Subcutaneous abdominal adipose tissue (tissue), 5 donors: ENCODE measurements at regions not wholly inside any gene's neighbourhood (a gene's known extent, or its start where the extent isn't known, plus 50 kb on each side); places are given as distances from the start of the nearest gene placed in this dataset.
A peak's percentile ranks its signal among the peaks of the same experiment; 100 is the strongest.

Experiments
- H3K27ac ChIP-seq: one replicate; pipeline ENCODE4 v1.7.0; 2013; ENCODE audit warnings: low read depth, mild to moderate bottlenecking, inconsistent platforms, low read length, moderate library complexity
- H3K27me3 ChIP-seq, 5 donors: one replicate each; pipeline ENCODE4 v1.7.0; 2013; ENCODE audit warnings: low read length in 5 of 5, inconsistent platforms in 1 of 5; ENCODE audit not compliant: control insufficient read depth in 5 of 5, insufficient read depth in 4 of 5
- H3K36me3 ChIP-seq, 5 donors: one replicate each; pipeline ENCODE4 v1.7.0; 2013; ENCODE audit warnings: low read length in 5 of 5; ENCODE audit not compliant: control insufficient read depth in 5 of 5, insufficient read depth in 5 of 5
- H3K4me1 ChIP-seq, 5 donors: one replicate each; pipeline ENCODE4 v1.7.0; 2013; ENCODE audit warnings: low read length in 5 of 5, mild to moderate bottlenecking in 3 of 5, moderate library complexity in 1 of 5; ENCODE audit not compliant: control insufficient read depth in 5 of 5, insufficient read depth in 5 of 5
- H3K4me3 ChIP-seq, 5 donors: one replicate each; pipeline ENCODE4 v1.7.0; 2013; ENCODE audit warnings: low read length in 5 of 5, low read depth in 1 of 5
- H3K9ac ChIP-seq, 5 donors: one replicate each; pipeline ENCODE4 v1.7.0; 2013; ENCODE audit warnings: low read length in 5 of 5, mild to moderate bottlenecking in 4 of 5, moderate library complexity in 3 of 5
- H3K9me3 ChIP-seq, 5 donors: one replicate each; pipeline ENCODE4 v1.7.0; 2013; ENCODE audit warnings: low read length in 5 of 5; ENCODE audit not compliant: control insufficient read depth in 5 of 5
- donor health status: healthy.
- donor health status: healthy.
- donor health status: healthy.
- donor health status: healthy.
- donor health status: healthy.

DNA sequence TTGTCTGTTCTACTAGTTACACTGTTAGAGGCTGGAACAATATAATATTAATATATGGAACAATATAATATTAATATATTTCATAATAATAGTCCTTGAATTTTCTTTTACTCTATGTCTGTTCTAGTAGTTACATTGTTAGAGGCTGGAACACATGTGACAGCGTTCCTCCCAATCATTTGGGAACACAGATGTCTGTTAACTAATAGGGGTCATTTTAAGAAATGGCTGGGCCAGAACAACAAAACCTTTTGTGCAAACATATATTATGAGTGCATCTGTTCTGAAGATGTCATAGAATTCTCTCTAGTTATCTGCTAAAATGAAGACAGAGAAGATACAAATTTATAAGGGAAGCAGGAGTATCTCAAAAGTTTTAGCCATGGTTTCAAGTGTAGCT is 114.0 kb upstream of the PDZRN3 start:
- no peaks in the 10 kb centered on the region for H3K27me3 ChIP-seq
- H3K4me3 ChIP-seq: no peak overlapping the region
- no peak overlapping the region for H3K9ac ChIP-seq
- no peaks in the 10 kb centered on the region for H3K9me3 ChIP-seq
- peaks cover 0 to 5% (median 0%) of the 10 kb centered on the region in 5 donors for H3K4me1 ChIP-seq
- no peak overlapping the region for H3K27ac ChIP-seq
- no peaks in the 10 kb centered on the region for H3K36me3 ChIP-seq

DNA sequence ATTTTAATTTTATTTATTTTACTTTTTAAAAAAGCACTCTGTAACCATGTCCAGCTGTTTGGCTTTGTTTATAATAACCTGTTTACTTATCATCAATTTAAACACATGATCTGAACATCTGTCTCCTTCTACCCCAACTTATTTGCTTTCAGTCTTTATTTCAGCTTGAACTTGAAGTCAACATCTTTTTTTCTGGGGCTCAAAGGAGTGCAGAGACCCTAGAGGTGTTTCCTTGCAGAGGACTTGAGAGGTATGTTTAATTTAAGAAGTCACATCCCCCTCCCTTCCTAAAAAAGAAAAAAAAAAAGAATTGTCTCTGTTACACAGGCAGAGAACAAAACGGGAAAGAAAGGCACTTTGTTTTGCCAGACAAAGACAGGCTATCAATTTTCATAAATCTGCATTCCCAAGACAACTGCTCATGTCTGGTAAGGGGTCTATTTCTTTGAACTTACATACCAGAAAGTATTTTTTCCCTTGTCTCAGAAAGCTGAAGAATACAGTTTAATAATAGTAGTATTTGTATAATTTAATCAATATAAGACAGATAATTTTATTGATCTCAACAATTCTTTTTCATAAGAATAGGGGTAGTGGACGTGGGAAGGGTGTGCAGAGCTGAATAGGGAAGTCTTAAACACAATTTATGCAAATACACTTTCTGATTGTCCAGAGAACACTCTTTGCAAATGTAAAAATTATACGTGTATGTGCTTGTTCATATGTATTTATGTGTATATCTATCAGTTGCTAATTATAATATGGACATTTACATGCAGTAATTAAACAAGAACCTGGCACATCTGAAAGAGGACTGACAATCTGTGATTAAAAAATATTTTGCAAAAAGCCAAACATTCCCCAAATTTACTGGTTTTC is 109.7 kb upstream of the PDZRN3 start:
- Histone ChIP-seq H3K27me3 (no peaks in the 10 kb centered on the region), H3K36me3 (no peaks in the 10 kb centered on the region), H3K9me3 (no peaks in the 10 kb centered on the region), H3K9ac (no peak overlapping the region), H3K4me1 (no peaks in the 10 kb centered on the region), H3K4me3 (no peak overlapping the region), H3K27ac (no peak overlapping the region)

DNA sequence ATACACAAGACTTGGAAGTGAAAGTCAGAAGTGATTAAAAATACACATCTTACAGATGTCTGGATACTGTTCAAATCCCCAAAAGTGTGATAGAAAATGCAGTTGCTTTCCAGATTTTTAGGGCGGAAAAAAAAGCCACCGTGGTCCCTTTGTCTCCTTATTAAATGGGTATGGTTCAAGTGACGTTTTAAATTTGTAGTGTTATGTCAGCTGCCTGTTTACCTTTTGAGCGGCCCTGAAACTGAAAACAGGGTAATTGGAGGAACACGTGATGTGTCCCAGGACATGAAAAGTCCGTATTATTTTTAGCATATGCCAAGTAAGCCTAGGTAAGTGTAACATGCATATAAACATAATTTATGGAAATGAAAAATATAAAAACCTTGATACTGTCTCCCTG is 109.0 kb upstream of the PDZRN3 start:
- H3K4me1 ChIP-seq: no peaks in the 10 kb centered on the region
- no peaks in the 10 kb centered on the region for H3K27me3 ChIP-seq
- no peaks in the 10 kb centered on the region for H3K36me3 ChIP-seq
- no peak overlapping the region for H3K27ac ChIP-seq
- no peaks in the 10 kb centered on the region for H3K9me3 ChIP-seq
- no peak overlapping the region for H3K4me3 ChIP-seq
- no peak overlapping the region for H3K9ac ChIP-seq

DNA sequence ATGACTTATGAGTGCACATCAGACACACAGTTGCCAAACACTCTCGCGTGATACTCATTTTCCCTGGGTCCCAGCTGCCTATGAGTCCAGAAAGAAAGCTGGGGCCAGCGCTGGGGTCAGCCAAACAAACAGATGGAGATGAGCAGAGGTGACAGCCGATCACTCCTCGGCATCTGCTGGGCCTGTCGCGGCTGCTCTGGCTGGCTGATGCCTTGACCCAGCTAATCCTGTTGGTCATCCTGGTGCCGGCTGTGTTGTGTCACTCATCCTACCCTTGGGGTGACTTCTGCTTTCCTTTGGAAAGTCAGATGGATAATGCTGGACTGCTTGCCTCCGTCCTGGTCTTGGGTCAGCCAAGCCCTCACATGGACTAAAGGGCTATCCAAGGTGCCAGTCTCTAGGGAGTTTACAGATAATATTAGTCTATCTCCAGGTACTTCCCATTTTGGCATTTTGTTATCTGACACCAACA is 105.3 kb upstream of the PDZRN3 start:
- no peak overlapping the region for H3K4me3 ChIP-seq
- peaks cover 6 to 19% (median 14%) of the 10 kb centered on the region in 5 donors for H3K4me1 ChIP-seq
- H3K9me3 ChIP-seq: no peaks in the 10 kb centered on the region
- H3K36me3 ChIP-seq: no peaks in the 10 kb centered on the region
- no peak overlapping the region for H3K27ac ChIP-seq
- H3K9ac ChIP-seq: no peak overlapping the region
- no peaks in the 10 kb centered on the region for H3K27me3 ChIP-seq

DNA sequence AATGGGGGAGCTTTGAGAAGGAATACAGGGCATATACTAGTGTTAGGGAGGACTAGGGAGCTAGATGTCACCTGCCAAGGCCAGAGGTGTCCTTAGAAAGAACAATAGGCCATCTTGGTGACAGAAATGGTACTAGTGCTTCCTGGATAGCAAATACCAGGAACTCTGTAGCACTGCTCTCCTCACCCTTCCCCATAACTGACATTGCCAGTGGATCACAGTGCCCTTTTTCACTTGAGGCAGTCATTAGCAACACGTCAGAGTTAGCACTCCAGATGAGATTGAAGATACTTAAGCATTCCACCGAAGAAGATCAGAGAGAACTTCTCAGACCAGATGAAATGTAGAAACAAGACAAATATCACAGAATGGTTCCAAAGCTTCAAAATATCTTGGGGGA is 103.1 kb upstream of the PDZRN3 start:
- Histone ChIP-seq H3K9me3 (no peaks in the 10 kb centered on the region), H3K27me3 (no peaks in the 10 kb centered on the region), H3K4me3 (no peak overlapping the region), H3K9ac (peak overlapping the region in 3 of 5 donors; percentile 12 to 60 (median 29)), H3K4me1 (peaks cover 6 to 19% (median 14%) of the 10 kb centered on the region in 5 donors), H3K27ac (peak overlapping the region; percentile 64), H3K36me3 (no peaks in the 10 kb centered on the region)

DNA sequence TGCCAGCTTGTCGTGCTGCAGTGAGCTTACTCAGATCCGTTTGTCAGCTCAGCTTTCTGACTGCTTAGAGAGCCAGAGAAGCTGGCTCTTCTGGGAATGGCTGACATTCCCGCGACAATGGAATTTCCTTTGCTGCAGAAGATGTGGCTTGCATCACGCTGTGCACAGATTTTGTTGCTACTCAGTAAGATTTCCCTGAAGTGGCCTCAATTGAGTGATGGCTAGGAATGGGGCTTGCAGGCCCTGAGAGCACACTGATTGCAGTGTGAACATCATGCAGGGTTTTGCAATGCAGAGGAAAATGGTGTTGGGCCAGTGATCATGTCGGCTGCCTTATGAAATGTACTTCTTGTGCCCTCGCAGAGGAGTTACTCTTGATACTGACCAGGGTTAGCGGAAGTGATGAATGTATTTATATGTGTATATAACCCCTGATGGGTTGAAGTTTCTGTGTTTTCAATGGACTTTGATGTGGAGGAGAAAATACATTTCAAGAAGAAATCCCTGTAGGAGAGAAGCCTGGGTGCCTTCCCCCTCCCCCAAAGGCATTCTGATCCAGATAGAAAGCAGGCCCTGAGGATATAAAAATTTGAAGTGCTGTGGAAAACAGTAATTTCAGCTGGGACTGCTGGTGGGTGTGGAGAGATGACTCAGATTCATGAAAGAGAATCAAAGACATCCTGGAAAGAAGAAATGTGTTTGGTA is 102.5 kb upstream of the PDZRN3 start:
- Histone ChIP-seq H3K4me1 (peaks cover 6 to 19% (median 14%) of the 10 kb centered on the region in 5 donors), H3K27ac (peak overlapping the region; percentile 64), H3K9me3 (no peaks in the 10 kb centered on the region), H3K27me3 (no peaks in the 10 kb centered on the region), H3K36me3 (no peaks in the 10 kb centered on the region), H3K4me3 (no peak overlapping the region), H3K9ac (peak overlapping the region in 3 of 5 donors; percentile 12 to 60 (median 29))

DNA sequence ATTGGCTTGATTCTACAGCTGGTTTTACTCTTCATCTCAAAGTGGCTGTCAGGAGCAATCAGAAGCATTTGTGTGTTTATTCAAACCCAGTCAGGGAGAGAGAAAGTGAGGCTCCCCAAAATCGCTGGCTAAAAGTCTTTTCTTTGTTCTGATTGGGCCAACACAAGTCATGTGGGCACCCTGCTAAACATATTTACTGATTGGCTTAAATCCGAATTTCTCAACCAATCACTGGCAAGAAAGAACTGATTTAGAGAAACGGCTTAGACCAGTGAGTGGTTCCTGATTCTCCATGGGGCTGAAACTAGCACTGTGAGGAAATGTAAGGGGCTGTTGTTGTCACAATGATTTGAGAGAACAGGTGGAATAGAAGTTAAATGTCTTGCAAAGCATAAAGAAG is 98.9 kb upstream of the PDZRN3 start:
- Histone ChIP-seq H3K4me1 (peaks cover 11 to 46% (median 27%) of the 10 kb centered on the region in 5 donors), H3K9ac (no peak overlapping the region), H3K27me3 (no peaks in the 10 kb centered on the region), H3K9me3 (no peaks in the 10 kb centered on the region), H3K27ac (no peak overlapping the region), H3K4me3 (no peak overlapping the region), H3K36me3 (no peaks in the 10 kb centered on the region)

DNA sequence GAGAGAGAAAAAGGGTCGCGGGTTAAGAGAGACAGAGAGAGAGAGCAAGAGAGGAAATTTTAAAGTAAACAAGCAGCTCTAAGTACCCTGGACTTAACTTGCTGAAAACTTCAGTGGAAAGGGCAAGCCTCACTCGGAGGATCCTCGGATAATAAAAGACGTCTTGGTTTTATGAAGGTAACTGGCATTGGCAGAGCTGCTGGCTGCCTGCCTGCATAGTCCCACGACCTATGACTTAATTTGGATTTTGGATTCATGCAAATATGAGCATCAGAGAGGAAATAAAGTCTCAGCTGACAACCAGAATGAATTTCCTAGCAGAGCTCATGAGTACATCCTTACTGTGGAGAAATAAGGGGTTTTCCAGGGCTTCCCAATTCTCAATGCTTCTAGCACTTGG is 95.1 kb upstream of the PDZRN3 start:
- no peaks in the 10 kb centered on the region for H3K36me3 ChIP-seq
- peak overlapping the region; percentile 0 to 55 (median 15) for H3K4me3 ChIP-seq
- peak overlapping the region; percentile 97 for H3K27ac ChIP-seq
- H3K9me3 ChIP-seq: no peaks in the 10 kb centered on the region
- no peaks in the 10 kb centered on the region for H3K27me3 ChIP-seq
- peaks cover 5 to 31% (median 15%) of the 10 kb centered on the region in 5 donors for H3K4me1 ChIP-seq
- peak overlapping the region in 4 of 5 donors; percentile 65 to 91 (median 70) for H3K9ac ChIP-seq

DNA sequence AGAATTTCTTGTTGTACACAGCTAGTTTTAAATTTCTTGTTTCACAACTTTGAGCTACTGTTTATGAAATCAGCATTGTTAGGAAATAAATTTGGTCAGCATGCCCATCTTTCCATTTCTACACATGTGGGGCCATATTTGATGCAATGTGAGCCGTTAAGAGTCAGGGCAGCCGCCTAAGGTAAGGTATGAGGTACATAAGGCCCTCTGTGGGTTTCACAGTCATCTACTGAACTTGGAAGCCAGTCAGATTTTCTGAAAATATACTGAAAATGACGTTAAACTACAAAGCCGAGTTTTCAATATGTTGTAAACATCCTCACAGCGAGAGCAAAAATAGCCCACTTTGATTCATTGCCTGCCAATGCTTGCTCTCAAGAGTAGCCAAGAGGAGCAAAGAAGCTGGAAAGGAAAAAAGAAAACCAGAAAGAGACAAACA is 94.7 kb upstream of the PDZRN3 start:
- Histone ChIP-seq H3K9me3 (no peaks in the 10 kb centered on the region), H3K27ac (peak overlapping the region; percentile 97), H3K4me3 (peak overlapping the region; percentile 0 to 55 (median 15)), H3K4me1 (peaks cover 5 to 31% (median 15%) of the 10 kb centered on the region in 5 donors), H3K27me3 (no peaks in the 10 kb centered on the region), H3K36me3 (no peaks in the 10 kb centered on the region), H3K9ac (peak overlapping the region in 4 of 5 donors; percentile 65 to 91 (median 70))
